Activated naive CD8-positive, alpha-beta T cell treated with anti-CD3 and anti-CD28 coated beads, Interleukin-2, amount 10 ng/mL, durations not matched to agents 7 days and 5 days (primary cell): ENCODE measurements at regions not wholly inside any gene's neighbourhood (a gene's known extent, or its start where the extent isn't known, plus 50 kb on each side); places are given as distances from the start of the nearest gene placed in this dataset.
"Not testable (repeated sequence)": the region's sequence is repeated elsewhere in the genome, so short reads cannot be mapped to it uniquely, and the experiment has no call there.

ENCODE experiments used
- ATAC-seq: fragments of 150-1000 bp; cut with Tn5 transposase; one replicate; pipeline ENCODE4 v1.10.0; 2021; ENCODE audit warnings: low read depth, moderate library complexity
- POLR2A ChIA-PET: fragments of 350-600 bp; sonication (Branson Sonifier 250); formaldehyde crosslinking; loops from one replicate; lab custom pipeline; 2021; ENCODE audit warnings: antibody characterized with exemption; lab: Charles Lee
- DNase-seq: peaks from one replicate; pipeline ENCODE4 v3.0.0; 2021
- H3K27ac Mint-ChIP-seq: one replicate; pipeline ENCODE4 v1.8.0; 2022; ENCODE audit warnings: mild to moderate bottlenecking, mixed read lengths
- H3K27me3 Mint-ChIP-seq: one replicate; pipeline ENCODE4 v1.8.0; 2022; ENCODE audit warnings: mild to moderate bottlenecking, moderate library complexity, mixed read lengths
- H3K36me3 Mint-ChIP-seq: one replicate; pipeline ENCODE4 v1.8.0; 2021; ENCODE audit warnings: mild to moderate bottlenecking, mixed read lengths
- H3K4me1 Mint-ChIP-seq: one replicate; pipeline ENCODE4 v1.8.0; 2021; ENCODE audit warnings: mixed read lengths
- H3K4me3 Mint-ChIP-seq: one replicate; pipeline ENCODE4 v1.8.0; 2022; ENCODE audit warnings: mild to moderate bottlenecking, moderate library complexity, mixed read lengths
- H3K9me3 Mint-ChIP-seq: one replicate; pipeline ENCODE4 v1.8.0; 2021; ENCODE audit warnings: mixed read lengths

- H3K36me3 Mint-ChIP-seq, H3K9me3 Mint-ChIP-seq, H3K27me3 Mint-ChIP-seq, H3K4me1 Mint-ChIP-seq, DNase-seq, ATAC-seq, H3K4me3 Mint-ChIP-seq, H3K27ac Mint-ChIP-seq, POLR2A ChIA-PET: not testable (repeated sequence)
These were observed 2296.5 kb upstream of the PCDH20 start for GRCh38 chr13:63712159-63712558.

- Mint-ChIP-seq H3K27me3 (no peaks in the 10 kb centered on the region), H3K4me3 (no peak overlapping the region), H3K27ac (no peak overlapping the region), H3K36me3 (no peaks in the 10 kb centered on the region), H3K9me3 (peaks cover 5% of the 10 kb centered on the region), H3K4me1 (no peaks in the 10 kb centered on the region)
- ATAC-seq (no peak), DNase-seq (no peak)
- POLR2A ChIA-PET: no interaction called here
These were observed 2291.1 kb upstream of the PCDH20 start for GRCh38 chr13:63706751-63707150.

GRCh38 chr13:63704521-63704920 lies 2288.9 kb upstream of the PCDH20 start:
- POLR2A ChIA-PET: no interaction called here
- no peak for ATAC-seq
- peaks cover 5% of the 10 kb centered on the region for H3K9me3 Mint-ChIP-seq

GRCh38 chr13:63700350-63700749 lies 2284.7 kb upstream of the PCDH20 start:
- POLR2A ChIA-PET: no interaction called here
- peaks cover 8% of the 10 kb centered on the region for H3K9me3 Mint-ChIP-seq
- no peaks in the 10 kb centered on the region for H3K27me3 Mint-ChIP-seq
- H3K4me3 Mint-ChIP-seq: no peak overlapping the region
- no peak for DNase-seq
- H3K4me1 Mint-ChIP-seq: no peaks in the 10 kb centered on the region
- no peaks in the 10 kb centered on the region for H3K36me3 Mint-ChIP-seq
- ATAC-seq: no peak
- H3K27ac Mint-ChIP-seq: no peak overlapping the region

More at GRCh38 chr13:63704521-63704920, 2288.9 kb upstream of the PCDH20 start:
- Mint-ChIP-seq H3K27me3 (no peaks in the 10 kb centered on the region), H3K36me3 (no peaks in the 10 kb centered on the region), H3K27ac (no peak overlapping the region), H3K4me1 (no peaks in the 10 kb centered on the region), H3K4me3 (no peak overlapping the region)
- no peak for DNase-seq

GRCh38 chr13:63699948-63700347 lies 2284.3 kb upstream of the PCDH20 start:
- Mint-ChIP-seq H3K27ac (no peak overlapping the region), H3K9me3 (peaks cover 8% of the 10 kb centered on the region), H3K36me3 (no peaks in the 10 kb centered on the region), H3K4me1 (no peaks in the 10 kb centered on the region), H3K4me3 (no peak overlapping the region), H3K27me3 (no peaks in the 10 kb centered on the region)
- ATAC-seq (no peak), DNase-seq (no peak)
- POLR2A ChIA-PET: no interaction called here

- no peak overlapping the region for H3K27ac Mint-ChIP-seq
- no peaks in the 10 kb centered on the region for H3K27me3 Mint-ChIP-seq
- H3K4me3 Mint-ChIP-seq: no peak overlapping the region
- H3K9me3 Mint-ChIP-seq: peaks cover 4% of the 10 kb centered on the region
- DNase-seq (no peak), ATAC-seq (no peak)
- POLR2A ChIA-PET: no interaction called here
- H3K36me3 Mint-ChIP-seq: no peaks in the 10 kb centered on the region
- no peaks in the 10 kb centered on the region for H3K4me1 Mint-ChIP-seq
These were observed 2280.4 kb upstream of the PCDH20 start for GRCh38 chr13:63696055-63696454.

- Mint-ChIP-seq H3K27ac (no peak overlapping the region), H3K27me3 (no peaks in the 10 kb centered on the region), H3K36me3 (no peaks in the 10 kb centered on the region), H3K9me3 (peaks cover 1% of the 10 kb centered on the region), H3K4me1 (no peaks in the 10 kb centered on the region), H3K4me3 (no peak overlapping the region)
- no peak for ATAC-seq
- DNase-seq: no peak
- POLR2A ChIA-PET: no interaction called here
These were observed 2278.0 kb upstream of the PCDH20 start for GRCh38 chr13:63693696-63694095.

- Mint-ChIP-seq H3K27ac (no peak overlapping the region), H3K4me3 (no peak overlapping the region), H3K4me1 (no peaks in the 10 kb centered on the region), H3K36me3 (no peaks in the 10 kb centered on the region), H3K9me3 (peaks cover 3% of the 10 kb centered on the region), H3K27me3 (no peaks in the 10 kb centered on the region)
- no peak for DNase-seq
- POLR2A ChIA-PET: no interaction called here
- ATAC-seq: no peak
These were observed 2275.8 kb upstream of the PCDH20 start for GRCh38 chr13:63691474-63691873.

- no peak overlapping the region for H3K4me3 Mint-ChIP-seq
- peaks cover 5% of the 10 kb centered on the region for H3K9me3 Mint-ChIP-seq
- no peak for DNase-seq
- H3K27me3 Mint-ChIP-seq: no peaks in the 10 kb centered on the region
- POLR2A ChIA-PET: no interaction called here
- ATAC-seq: no peak
- no peak overlapping the region for H3K27ac Mint-ChIP-seq
- no peaks in the 10 kb centered on the region for H3K4me1 Mint-ChIP-seq
- no peaks in the 10 kb centered on the region for H3K36me3 Mint-ChIP-seq
These were observed 2275.0 kb upstream of the PCDH20 start for GRCh38 chr13:63690672-63691071.

GRCh38 chr13:63684822-63685221 lies 2269.2 kb upstream of the PCDH20 start:
- DNase-seq (no peak), ATAC-seq (no peak)
- no peaks in the 10 kb centered on the region for H3K4me1 Mint-ChIP-seq
- H3K9me3 Mint-ChIP-seq: peaks cover 9% of the 10 kb centered on the region
- no peaks in the 10 kb centered on the region for H3K27me3 Mint-ChIP-seq
- no peak overlapping the region for H3K4me3 Mint-ChIP-seq
- POLR2A ChIA-PET: no interaction called here
- no peak overlapping the region for H3K27ac Mint-ChIP-seq
- no peaks in the 10 kb centered on the region for H3K36me3 Mint-ChIP-seq

- Mint-ChIP-seq H3K27me3 (no peaks in the 10 kb centered on the region), H3K9me3 (peaks cover 5% of the 10 kb centered on the region), H3K4me3 (no peak overlapping the region), H3K27ac (no peak overlapping the region), H3K4me1 (no peaks in the 10 kb centered on the region), H3K36me3 (no peaks in the 10 kb centered on the region)
- ATAC-seq: no peak
- DNase-seq: no peak
- POLR2A ChIA-PET: no interaction called here
These were observed 2265.1 kb upstream of the PCDH20 start for GRCh38 chr13:63680704-63681103.

- no peaks in the 10 kb centered on the region for H3K4me1 Mint-ChIP-seq
- no peak overlapping the region for H3K4me3 Mint-ChIP-seq
- no peak for DNase-seq
- no peak for ATAC-seq
- no peak overlapping the region for H3K27ac Mint-ChIP-seq
- no peaks in the 10 kb centered on the region for H3K9me3 Mint-ChIP-seq
- POLR2A ChIA-PET: no interaction called here
- no peaks in the 10 kb centered on the region for H3K27me3 Mint-ChIP-seq
- H3K36me3 Mint-ChIP-seq: no peaks in the 10 kb centered on the region
These were observed 2255.6 kb upstream of the PCDH20 start for GRCh38 chr13:63671296-63671695.

GRCh38 chr13:63651394-63651793 lies 2235.7 kb upstream of the PCDH20 start:
- H3K4me1 Mint-ChIP-seq: no peaks in the 10 kb centered on the region
- H3K36me3 Mint-ChIP-seq: no peaks in the 10 kb centered on the region
- ATAC-seq: no peak
- no peak for DNase-seq
- H3K9me3 Mint-ChIP-seq: no peaks in the 10 kb centered on the region
- H3K27ac Mint-ChIP-seq: no peak overlapping the region
- POLR2A ChIA-PET: no interaction called here
- H3K27me3 Mint-ChIP-seq: no peaks in the 10 kb centered on the region
- H3K4me3 Mint-ChIP-seq: no peak overlapping the region

- no peaks in the 10 kb centered on the region for H3K27me3 Mint-ChIP-seq
- ATAC-seq: no peak
- H3K27ac Mint-ChIP-seq: no peak overlapping the region
- H3K4me3 Mint-ChIP-seq: no peak overlapping the region
- POLR2A ChIA-PET: no interaction called here
- H3K4me1 Mint-ChIP-seq: no peaks in the 10 kb centered on the region
- DNase-seq: no peak
- H3K9me3 Mint-ChIP-seq: no peaks in the 10 kb centered on the region
- no peaks in the 10 kb centered on the region for H3K36me3 Mint-ChIP-seq
These were observed 2227.9 kb upstream of the PCDH20 start for GRCh38 chr13:63643543-63643942.
